Spleen (tissue), 11 donors: ENCODE measurements at regions not wholly inside any gene's neighbourhood (a gene's known extent, or its start where the extent isn't known, plus 50 kb on each side); places are given as distances from the start of the nearest gene placed in this dataset.

Source experiments
- DNase-seq: peaks from one replicate; pipeline ENCODE4 v3.0.0-alpha.2; 2020
- H3K27ac ChIP-seq, 8 donors: fragments of 200-600 bp; sonication (generic) in 7 of 8; 1 replicate in 4 of 8; 2 replicates in 4 of 8; pipeline versions ENCODE4 v1.5.0 to v1.8.0; 2016 to 2021; ENCODE audit warnings: inconsistent platforms in 4 of 8, mild to moderate bottlenecking in 4 of 8, moderate library complexity in 1 of 8
- H3K27me3 ChIP-seq, 7 donors: fragments of 200-600 bp; sonication (generic) in 6 of 7; replicated peaks in 1 of 7; 1 replicate in 4 of 7; 2 replicates in 3 of 7; pipeline versions ENCODE4 v1.5.0 to v1.8.0; 2016 to 2021; ENCODE audit warnings: inconsistent platforms in 3 of 7, mild to moderate bottlenecking in 1 of 7
- H3K36me3 ChIP-seq, 6 donors: fragments of 200-600 bp; sonication (generic) in 5 of 6; 1 replicate in 4 of 6; 2 replicates in 2 of 6; pipeline versions ENCODE4 v1.5.0 to v1.8.0; 2016 to 2021; ENCODE audit warnings: inconsistent platforms in 2 of 6
- H3K4me1 ChIP-seq, 6 donors: fragments of 200-600 bp; sonication (generic) in 5 of 6; 1 replicate in 3 of 6; 2 replicates in 3 of 6; pipeline versions ENCODE4 v1.5.0 to v1.8.0; 2016 to 2021; ENCODE audit warnings: inconsistent platforms in 3 of 6
- H3K4me3 ChIP-seq, 8 donors: fragments of 200-600 bp; sonication (generic) in 7 of 8; 1 replicate in 4 of 8; 2 replicates in 4 of 8; pipeline versions ENCODE4 v1.5.0 to v1.8.0; 2016 to 2021; ENCODE audit warnings: inconsistent platforms in 4 of 8, mild to moderate bottlenecking in 4 of 8, moderate library complexity in 2 of 8
- H3K9me3 ChIP-seq, 8 donors: fragments of 200-600 bp; sonication (generic) in 7 of 8; 1 replicate in 4 of 8; 2 replicates in 4 of 8; pipeline versions ENCODE4 v1.5.0 to v1.8.0; 2016 to 2021; ENCODE audit warnings: inconsistent platforms in 4 of 8
- CTCF ChIP-seq, 11 experiments: fragments of 200-600 bp in 7 of 11; fragments of 450-650 bp in 4 of 11; sonication (generic) in 4 of 11; IDR thresholded peaks in 8 of 11; conservative IDR thresholded peaks in 3 of 11; 1 replicate in 7 of 11; 2 replicates in 4 of 11; pipeline versions ENCODE4 v1.4.0 to v1.8.0; 2016 to 2021; ENCODE audit warnings: antibody characterized with exemption in 11 of 11, inconsistent platforms in 4 of 11, mild to moderate bottlenecking in 1 of 11
- POLR2A ChIP-seq, 3 donors: fragments of 450-650 bp; IDR thresholded peaks; one replicate each; pipeline ENCODE4 v1.5.1; 2017; ENCODE audit warnings: antibody characterized with exemption in 3 of 3, mild to moderate bottlenecking in 1 of 3
- POLR2AphosphoS5 ChIP-seq, 3 donors: sonication (generic); formaldehyde crosslinking; IDR thresholded peaks; one replicate each; pipeline ENCODE4 v1.5.1; 2017; ENCODE audit warnings: antibody characterized with exemption in 3 of 3
- WGBS, 5 donors: extraction: QIAGEN DNeasy Blood & Tissue Kit in 3 of 5; methylation state at CpG; one replicate each; pipeline versions ENCODE4 v1.1.5 to v1.1.7; 2013 to 2018; 5-methylcytosine and 5-hydroxymethylcytosine counted together
- intact Hi-C: fragments of 100-400 bp; cut with DNase I; formaldehyde crosslinking; loops from one replicate; pipeline ENCODE4 v1.15.0; 2023; ENCODE audit warnings: low total_unique reads
- donor health status: healthy with polysubstance abuse.
- donor health status: DM: no; HTN: no; CAD: no; lungs with moderate emphysema.
- donor health status: DM: no; HTN: no; CAD: no.
- donor health status: Bipolar disorder and iron deficiency.
- donor health status: healthy.
- donor health status: DM: no; HTN: no; CAD: no.
- donor health status: DM: yes; HTN: yes; CAD: no.

DNA sequence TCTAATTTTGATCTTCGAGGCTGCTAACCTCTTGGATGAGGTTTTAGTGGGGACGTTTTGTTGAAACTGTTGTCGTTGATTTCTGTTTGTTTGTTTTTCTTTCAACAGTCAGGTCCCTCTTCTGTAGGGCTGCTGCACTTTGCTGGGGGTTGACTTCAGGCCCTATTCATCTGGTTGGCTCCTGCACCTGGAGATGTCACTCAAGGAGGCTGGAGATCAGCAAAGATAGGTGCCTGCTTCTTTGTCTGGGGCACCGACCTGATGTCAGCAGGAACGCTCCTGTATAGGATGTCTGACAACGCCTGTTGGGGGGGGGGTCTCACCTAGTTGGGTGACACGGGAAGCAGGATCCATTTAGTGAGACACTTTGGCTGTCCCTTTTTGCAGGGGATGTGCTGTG is 915.6 kb upstream of the CHAC2 start:
- Histone ChIP-seq H3K9me3 (peaks cover 0 to 38% (median 29%) of the 10 kb centered on the region in 8 donors), H3K4me3 (no peak overlapping the region), H3K27me3 (no peaks in the 10 kb centered on the region), H3K36me3 (no peaks in the 10 kb centered on the region), H3K4me1 (no peaks in the 10 kb centered on the region), H3K27ac (no peak overlapping the region)
- no peak for TF ChIP-seq CTCF (IDR thresholded peaks at IDR 0.05 in 8 of 11, conservative IDR thresholded peaks at IDR 0.05 in 3 of 11)
- no peak for TF ChIP-seq POLR2AphosphoS5 (IDR thresholded peaks at IDR 0.05)
- no peak for TF ChIP-seq POLR2A (IDR thresholded peaks at IDR 0.05)
- no peak for DNase-seq
- 85 to 93% (median 92%) methylated on average over 7 of the region's 7 CpGs for WGBS, 5 donors
- intact Hi-C loops: no loop called here

DNA sequence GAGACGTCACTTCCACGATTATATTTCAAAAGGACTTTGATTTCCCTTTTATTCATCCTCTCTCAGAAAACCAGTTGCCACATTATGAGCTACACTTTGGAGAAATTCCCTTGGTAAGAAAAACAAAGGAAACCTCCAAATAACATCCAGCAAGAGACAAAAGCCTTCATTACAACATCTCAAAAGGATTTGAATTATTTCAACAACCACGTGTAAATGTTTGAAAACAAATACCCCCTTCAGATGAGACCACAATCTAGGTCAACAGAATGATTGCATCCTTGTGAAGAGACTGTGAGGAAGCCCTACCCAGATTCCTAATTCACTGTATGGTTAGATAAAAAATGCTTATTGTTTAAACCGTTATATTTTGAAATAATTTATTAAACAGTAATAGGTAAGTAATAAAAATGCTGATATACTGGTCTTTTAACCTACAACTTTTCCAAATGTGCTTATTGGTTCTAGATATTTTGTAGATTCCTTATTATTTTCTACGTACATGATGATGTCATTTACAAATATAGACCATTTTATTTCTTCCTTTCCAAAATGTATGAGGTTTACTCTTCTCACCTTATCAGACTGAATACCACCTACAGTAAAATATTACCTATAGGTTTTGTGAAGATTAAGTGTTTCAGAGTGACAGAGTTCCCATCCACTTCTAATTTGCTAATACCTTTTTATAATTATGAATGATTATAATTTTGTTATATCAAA is 922.7 kb upstream of the CHAC2 start:
- WGBS, 5 donors: 69 to 80% (median 74%) methylated on average over 5 of the region's 5 CpGs
- Histone ChIP-seq H3K4me1 (no peaks in the 10 kb centered on the region), H3K36me3 (no peaks in the 10 kb centered on the region), H3K27ac (no peak overlapping the region), H3K4me3 (no peak overlapping the region), H3K27me3 (no peaks in the 10 kb centered on the region), H3K9me3 (peaks cover 0 to 16% (median 5%) of the 10 kb centered on the region in 8 donors)
- TF ChIP-seq CTCF (IDR thresholded peaks at IDR 0.05 in 8 of 11, conservative IDR thresholded peaks at IDR 0.05 in 3 of 11) (no peak), POLR2AphosphoS5 (IDR thresholded peaks at IDR 0.05) (no peak), POLR2A (IDR thresholded peaks at IDR 0.05) (no peak)
- no peak for DNase-seq
- intact Hi-C loops: no loop called here

DNA sequence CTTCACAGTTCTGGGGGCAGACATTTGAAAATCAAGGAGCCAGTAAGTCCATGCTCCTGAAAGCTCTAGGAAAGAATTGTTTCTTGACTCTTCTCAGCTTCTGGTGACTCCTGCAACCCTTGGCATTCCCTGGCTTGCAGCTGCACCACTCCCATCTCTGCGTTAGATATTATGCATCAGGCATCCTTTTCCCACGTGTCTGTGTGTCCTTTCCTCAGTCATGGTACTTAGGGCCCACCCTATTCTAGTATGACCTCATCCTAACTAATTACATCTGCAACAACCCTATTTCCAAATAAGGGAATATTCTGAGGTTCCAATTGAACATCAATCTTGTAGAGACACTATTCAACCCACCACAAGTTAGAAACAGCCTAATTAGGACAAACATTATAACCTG is 931.7 kb upstream of the CHAC2 start:
- intact Hi-C loops: no loop called here
- 63 to 82% (median 65%) methylated on average over 2 of the region's 2 CpGs for WGBS, 5 donors
- Histone ChIP-seq H3K27me3 (no peaks in the 10 kb centered on the region), H3K4me1 (no peaks in the 10 kb centered on the region), H3K36me3 (no peaks in the 10 kb centered on the region), H3K4me3 (no peak overlapping the region), H3K9me3 (peaks cover 0 to 3% (median 0%) of the 10 kb centered on the region in 8 donors), H3K27ac (no peak overlapping the region)
- DNase-seq: no peak
- no peak for TF ChIP-seq POLR2AphosphoS5 (IDR thresholded peaks at IDR 0.05)
- no peak for TF ChIP-seq POLR2A (IDR thresholded peaks at IDR 0.05)
- no peak for TF ChIP-seq CTCF (IDR thresholded peaks at IDR 0.05 in 8 of 11, conservative IDR thresholded peaks at IDR 0.05 in 3 of 11)

DNA sequence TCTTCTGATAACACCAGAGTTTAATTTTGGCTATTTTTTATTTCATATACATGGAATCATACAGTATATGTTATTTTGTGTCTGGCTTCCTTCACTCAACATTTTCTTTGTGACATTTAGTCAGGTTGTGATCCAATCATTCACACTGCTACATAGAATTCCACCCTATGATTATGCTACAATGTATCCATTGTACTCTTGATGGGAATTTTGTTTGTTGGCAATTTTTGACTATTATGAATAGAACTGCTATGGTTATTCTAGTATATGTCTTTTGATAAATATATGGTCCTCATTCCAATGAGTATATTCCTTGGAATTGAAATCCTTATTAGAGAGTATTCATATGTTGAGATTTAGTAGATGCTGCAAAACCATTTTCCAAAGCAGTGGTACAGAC is 936.4 kb upstream of the CHAC2 start:
- H3K36me3 ChIP-seq: no peaks in the 10 kb centered on the region
- no peak overlapping the region for H3K27ac ChIP-seq
- no peak for DNase-seq
- intact Hi-C loops: no loop called here
- H3K4me3 ChIP-seq: no peak overlapping the region
- H3K9me3 ChIP-seq: peaks cover 0 to 3% (median 0%) of the 10 kb centered on the region in 8 donors
- no peaks in the 10 kb centered on the region for H3K4me1 ChIP-seq
- H3K27me3 ChIP-seq: no peaks in the 10 kb centered on the region
- TF ChIP-seq CTCF (IDR thresholded peaks at IDR 0.05 in 8 of 11, conservative IDR thresholded peaks at IDR 0.05 in 3 of 11): no peak
